ENCODE measurements at regions not wholly inside any gene's neighbourhood (a gene's known extent, or its start where the extent isn't known, plus 50 kb on each side); places are given as distances from the start of the nearest gene placed in this dataset.
A peak's percentile ranks its signal among the peaks of the same experiment; 100 is the strongest.
"Not testable (repeated sequence)": the region's sequence is repeated elsewhere in the genome, so short reads cannot be mapped to it uniquely, and the experiment has no call there.

GRCh38 chr10:57673446-57673960 lies 594.2 kb downstream of the IPMK start:
- DNase-seq, result no peak

GRCh38 chr10:57664815-57665214 lies 602.9 kb downstream of the IPMK start:
- DNase-seq, result no peak

- DNase-seq, result no peak
These were observed 604.3 kb downstream of the IPMK start for GRCh38 chr10:57663401-57663800.

GRCh38 chr10:57661206-57661605 lies 606.5 kb downstream of the IPMK start:
- DNase-seq, result no peak

GRCh38 chr10:57657164-57657765 lies 610.4 kb downstream of the IPMK start:
- peak; percentile 30 for DNase-seq

- no peak for DNase-seq
These were observed 612.8 kb downstream of the IPMK start for GRCh38 chr10:57654856-57655255.

GRCh38 chr10:57645108-57645507 lies 622.6 kb downstream of the IPMK start:
- DNase-seq, result not testable (repeated sequence)

- no peak for DNase-seq
These were observed 629.3 kb downstream of the IPMK start for GRCh38 chr10:57638411-57638810.

- DNase-seq, result no peak
These were observed 639.0 kb downstream of the IPMK start for GRCh38 chr10:57628592-57629284.

GRCh38 chr10:57627642-57628178 lies 640.0 kb downstream of the IPMK start:
- DNase-seq, result no peak

- no peak for DNase-seq
These were observed 642.7 kb downstream of the IPMK start for GRCh38 chr10:57624856-57625592.

- no peak for DNase-seq
These were observed 643.6 kb downstream of the IPMK start for GRCh38 chr10:57624066-57624465.

GRCh38 chr10:57621466-57621865 lies 646.2 kb downstream of the IPMK start:
- DNase-seq, result no peak

GRCh38 chr10:57605948-57606485 lies 661.7 kb downstream of the IPMK start:
- no peak for DNase-seq

- DNase-seq, result no peak
These were observed 668.3 kb downstream of the IPMK start for GRCh38 chr10:57599440-57599839.

GRCh38 chr10:57593983-57594573 lies 673.6 kb downstream of the IPMK start:
- no peak for DNase-seq

GRCh38 chr10:57579926-57580325 lies 687.8 kb downstream of the IPMK start:
- no peak for DNase-seq

- DNase-seq, result no peak
These were observed 705.5 kb downstream of the IPMK start for GRCh38 chr10:57562211-57562610.

GRCh38 chr10:57551774-57552173 lies 715.9 kb downstream of the IPMK start:
- not testable (repeated sequence) for DNase-seq

- no peak for DNase-seq
These were observed 732.4 kb downstream of the IPMK start for GRCh38 chr10:57535306-57535705.

GRCh38 chr10:57513637-57514036 lies 754.1 kb downstream of the IPMK start:
- no peak for DNase-seq

- no peak for DNase-seq
These were observed 759.9 kb downstream of the IPMK start for GRCh38 chr10:57507788-57508187.

Data from fibroblast of skin of abdomen (primary cell).